Large intestine (tissue), 3 donors: ENCODE measurements at regions not wholly inside any gene's neighbourhood (a gene's known extent, or its start where the extent isn't known, plus 50 kb on each side); places are given as distances from the start of the nearest gene placed in this dataset.

Source experiments
- DNase-seq, 2 donors: peaks; one replicate each; pipeline versions ENCODE4 v3.0.0 to v3.0.0-alpha.2; 2013
- H3K27ac ChIP-seq: one replicate; pipeline ENCODE4 v1.5.1; 2013; ENCODE audit warnings: low read length
- H3K27me3 ChIP-seq: 2 replicates; pipeline ENCODE4 v1.6.1; 2013; ENCODE audit warnings: low read length; ENCODE audit not compliant: control insufficient read depth, insufficient read depth
- H3K36me3 ChIP-seq: 2 replicates; pipeline ENCODE4 v1.6.1; 2013; ENCODE audit warnings: low read length; ENCODE audit not compliant: control insufficient read depth, insufficient read depth
- H3K4me1 ChIP-seq: one replicate; pipeline ENCODE4 v1.6.1; 2013; ENCODE audit warnings: low read length; ENCODE audit not compliant: control insufficient read depth, insufficient read depth
- H3K4me3 ChIP-seq: one replicate; pipeline ENCODE4 v1.5.1; 2013; ENCODE audit warnings: low read length
- H3K9me3 ChIP-seq: one replicate; pipeline ENCODE4 v1.6.1; 2013; ENCODE audit warnings: mild to moderate bottlenecking, low read depth, low read length, moderate library complexity; ENCODE audit not compliant: control insufficient read depth
- WGBS: methylation state at CpG from one replicate; pipeline ENCODE4 v1.1.5; 2013; ENCODE audit warnings: low lambda C conversion rate; ENCODE audit not compliant: insufficient coverage; 5-methylcytosine and 5-hydroxymethylcytosine counted together

GRCh38 chr2:16288371-16289112, 348.2 kb downstream of the MYCN start:
- no peak for DNase-seq
- H3K36me3 ChIP-seq = no peaks in the 10 kb centered on the region
- no CpG with 5 or more reads among the region's 3 CpGs for WGBS
- no peaks in the 10 kb centered on the region for H3K9me3 ChIP-seq
- no peak overlapping the region for H3K27ac ChIP-seq
- no peak overlapping the region for H3K4me3 ChIP-seq
- no peaks in the 10 kb centered on the region for H3K4me1 ChIP-seq
- no peaks in the 10 kb centered on the region for H3K27me3 ChIP-seq

GRCh38 chr2:16287831-16288230, 347.5 kb downstream of the MYCN start:
- 95% methylated on average over 3 of the region's 3 CpGs for WGBS
- Histone ChIP-seq H3K4me1 (no peaks in the 10 kb centered on the region), H3K27me3 (no peaks in the 10 kb centered on the region), H3K4me3 (no peak overlapping the region), H3K27ac (no peak overlapping the region), H3K9me3 (no peaks in the 10 kb centered on the region), H3K36me3 (no peaks in the 10 kb centered on the region)
- DNase-seq = no peak

DNA sequence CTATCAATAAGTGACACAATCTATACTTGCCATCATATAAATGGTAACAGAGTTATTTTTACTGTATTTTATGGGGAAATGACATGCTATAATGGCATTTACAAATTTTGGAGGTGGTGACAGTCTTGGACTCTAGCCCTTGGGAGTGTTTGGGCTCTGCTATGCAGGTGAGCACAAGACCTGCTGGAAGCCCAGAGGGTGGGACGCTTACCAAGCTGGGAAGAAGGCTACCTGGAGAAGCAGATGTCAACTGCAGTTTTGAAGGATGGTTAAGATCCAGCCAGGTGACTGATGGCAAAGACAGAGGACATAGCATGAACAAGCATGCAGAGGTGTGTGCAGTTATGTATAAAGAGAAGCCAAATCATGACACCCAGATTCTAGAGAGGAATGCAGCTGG, 346.9 kb downstream of the MYCN start:
- Histone ChIP-seq H3K27ac (no peak overlapping the region), H3K36me3 (no peaks in the 10 kb centered on the region), H3K4me1 (no peaks in the 10 kb centered on the region), H3K9me3 (no peaks in the 10 kb centered on the region), H3K4me3 (no peak overlapping the region), H3K27me3 (no peaks in the 10 kb centered on the region)
- no peak for DNase-seq
- no CpG with 5 or more reads among the region's 1 CpG for WGBS

- no CpG with 5 or more reads among the region's 7 CpGs for WGBS
- DNase-seq = no peak
- H3K4me3 ChIP-seq = no peak overlapping the region
- no peaks in the 10 kb centered on the region for H3K36me3 ChIP-seq
- H3K9me3 ChIP-seq = no peaks in the 10 kb centered on the region
- no peaks in the 10 kb centered on the region for H3K27me3 ChIP-seq
- no peak overlapping the region for H3K27ac ChIP-seq
- H3K4me1 ChIP-seq = peaks cover 3% of the 10 kb centered on the region
Observed at GRCh38 chr2:16285813-16286510, 345.6 kb downstream of the MYCN start.

- Histone ChIP-seq H3K27ac (no peak overlapping the region), H3K4me1 (peaks cover 3% of the 10 kb centered on the region), H3K27me3 (no peaks in the 10 kb centered on the region), H3K36me3 (no peaks in the 10 kb centered on the region), H3K4me3 (no peak overlapping the region), H3K9me3 (no peaks in the 10 kb centered on the region)
- 93% methylated on average over 3 of the region's 12 CpGs for WGBS
- no peak for DNase-seq
Observed at GRCh38 chr2:16284941-16285625, 344.7 kb downstream of the MYCN start.

- H3K4me3 ChIP-seq = no peak overlapping the region
- H3K36me3 ChIP-seq = no peaks in the 10 kb centered on the region
- H3K9me3 ChIP-seq = no peaks in the 10 kb centered on the region
- H3K27ac ChIP-seq = no peak overlapping the region
- DNase-seq = no peak
- H3K4me1 ChIP-seq = peaks cover 3% of the 10 kb centered on the region
- no CpG with 5 or more reads among the region's 10 CpGs for WGBS
- H3K27me3 ChIP-seq = no peaks in the 10 kb centered on the region
Observed at GRCh38 chr2:16283071-16283850, 342.9 kb downstream of the MYCN start.

DNA sequence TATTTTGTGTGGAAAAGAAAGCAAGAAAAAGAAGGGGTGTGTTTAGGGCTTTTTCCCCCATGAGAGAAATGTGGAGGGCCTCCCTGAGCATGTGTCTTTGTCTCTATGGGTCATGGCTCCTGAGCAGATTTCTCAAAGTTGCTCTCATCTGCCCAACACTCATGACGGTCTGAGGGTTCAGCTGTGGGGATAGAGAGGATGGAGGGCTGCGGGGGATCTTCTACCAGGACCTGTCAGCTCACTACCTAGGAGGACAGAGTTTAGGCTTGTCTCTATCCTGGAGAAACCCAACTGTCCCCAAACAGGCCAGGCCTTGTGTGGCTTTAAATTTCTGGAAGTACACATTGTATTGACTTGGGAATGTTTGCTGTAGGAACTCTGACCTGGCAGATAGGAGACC, 342.2 kb downstream of the MYCN start:
- DNase-seq = no peak
- no peak overlapping the region for H3K4me3 ChIP-seq
- H3K4me1 ChIP-seq = peaks cover 3% of the 10 kb centered on the region
- no peaks in the 10 kb centered on the region for H3K9me3 ChIP-seq
- H3K27me3 ChIP-seq = no peaks in the 10 kb centered on the region
- H3K36me3 ChIP-seq = no peaks in the 10 kb centered on the region
- H3K27ac ChIP-seq = no peak overlapping the region
- no CpG with 5 or more reads among the region's 2 CpGs for WGBS

- no peaks in the 10 kb centered on the region for H3K9me3 ChIP-seq
- no peaks in the 10 kb centered on the region for H3K27me3 ChIP-seq
- no peaks in the 10 kb centered on the region for H3K36me3 ChIP-seq
- 33% methylated on average over 3 of the region's 20 CpGs for WGBS
- peak; percentile 40 to 62 for DNase-seq
- peaks cover 3% of the 10 kb centered on the region for H3K4me1 ChIP-seq
- H3K4me3 ChIP-seq = no peak overlapping the region
- no peak overlapping the region for H3K27ac ChIP-seq
Observed at GRCh38 chr2:16281451-16282335, 341.3 kb downstream of the MYCN start.

- Histone ChIP-seq H3K4me3 (no peak overlapping the region), H3K9me3 (no peaks in the 10 kb centered on the region), H3K27me3 (no peaks in the 10 kb centered on the region), H3K4me1 (peaks cover 3% of the 10 kb centered on the region), H3K27ac (no peak overlapping the region), H3K36me3 (no peaks in the 10 kb centered on the region)
- no CpG with 5 or more reads among the region's 3 CpGs for WGBS
- no peak for DNase-seq
Observed at GRCh38 chr2:16280081-16280480, 339.7 kb downstream of the MYCN start.
